ENCODE measurements at regions not wholly inside any gene's neighbourhood (a gene's known extent, or its start where the extent isn't known, plus 50 kb on each side); places are given as distances from the start of the nearest gene placed in this dataset.

GRCh38 chr22:27216444-27216843 is 559.1 kb downstream of the MIAT start:
- no peaks in the 10 kb centered on the region for H3K9me3 ChIP-seq
- intact Hi-C loops (cut with DNase I), result no loop called here
- TF ChIP-seq CTCF (IDR thresholded peaks at IDR 0.05) (no peak), POLR2A (IDR thresholded peaks at IDR 0.05) (no peak), POLR2AphosphoS5 (IDR thresholded peaks at IDR 0.05; ENCODE audit: insufficient read depth in 1 of 2, low read depth in 1 of 2) (no peak)
- H3K36me3 ChIP-seq, result no peaks in the 10 kb centered on the region
- H3K4me1 ChIP-seq, result peaks cover 21% of the 10 kb centered on the region
- H3K27me3 ChIP-seq, result no peaks in the 10 kb centered on the region
- DNase-seq (ENCODE audit: extremely low spot score in 2 of 2), result no peak
- no peak overlapping the region for H3K27ac ChIP-seq
- no peak overlapping the region for H3K4me3 ChIP-seq

GRCh38 chr22:27217154-27217553 is 559.8 kb downstream of the MIAT start:
- Histone ChIP-seq H3K27ac (no peak overlapping the region), H3K27me3 (no peaks in the 10 kb centered on the region), H3K4me1 (peaks cover 21% of the 10 kb centered on the region), H3K9me3 (no peaks in the 10 kb centered on the region), H3K36me3 (no peaks in the 10 kb centered on the region), H3K4me3 (no peak overlapping the region)
- TF ChIP-seq POLR2A (IDR thresholded peaks at IDR 0.05) (no peak), CTCF (IDR thresholded peaks at IDR 0.05) (no peak), POLR2AphosphoS5 (IDR thresholded peaks at IDR 0.05; ENCODE audit: insufficient read depth in 1 of 2, low read depth in 1 of 2) (no peak)
- intact Hi-C loops (cut with DNase I), result no loop called here
- no peak for DNase-seq (ENCODE audit: extremely low spot score in 2 of 2)

GRCh38 chr22:27218012-27218920 is 560.9 kb downstream of the MIAT start:
- Histone ChIP-seq H3K9me3 (peaks cover 2% of the 10 kb centered on the region), H3K4me3 (no peak overlapping the region), H3K27ac (peak overlapping the region; percentile 39), H3K4me1 (peaks cover 15% of the 10 kb centered on the region), H3K27me3 (no peaks in the 10 kb centered on the region), H3K36me3 (no peaks in the 10 kb centered on the region)
- TF ChIP-seq POLR2AphosphoS5 (IDR thresholded peaks at IDR 0.05; ENCODE audit: insufficient read depth in 1 of 2, low read depth in 1 of 2) (no peak), POLR2A (IDR thresholded peaks at IDR 0.05) (no peak), CTCF (IDR thresholded peaks at IDR 0.05) (no peak)
- intact Hi-C loops (cut with DNase I), result no loop called here
- no peak for DNase-seq (ENCODE audit: extremely low spot score in 2 of 2)

- intact Hi-C loops (cut with DNase I), result no loop called here
- TF ChIP-seq POLR2A (IDR thresholded peaks at IDR 0.05), result no peak
- TF ChIP-seq CTCF (IDR thresholded peaks at IDR 0.05), result no peak
- TF ChIP-seq POLR2AphosphoS5 (IDR thresholded peaks at IDR 0.05; ENCODE audit: insufficient read depth in 1 of 2, low read depth in 1 of 2), result no peak
Observed at GRCh38 chr22:27219036-27219435, 561.6 kb downstream of the MIAT start.

GRCh38 chr22:27220339-27220738 is 563.0 kb downstream of the MIAT start:
- Histone ChIP-seq H3K9me3 (peaks cover 3% of the 10 kb centered on the region), H3K36me3 (no peaks in the 10 kb centered on the region), H3K27ac (peak overlapping the region; percentile 15), H3K4me1 (peaks cover 10% of the 10 kb centered on the region), H3K4me3 (no peak overlapping the region), H3K27me3 (no peaks in the 10 kb centered on the region)
- TF ChIP-seq POLR2A (IDR thresholded peaks at IDR 0.05) (no peak), POLR2AphosphoS5 (IDR thresholded peaks at IDR 0.05; ENCODE audit: insufficient read depth in 1 of 2, low read depth in 1 of 2) (peak in 1 of 2 donors; percentile 12)
- DNase-seq (ENCODE audit: extremely low spot score in 2 of 2), result no peak
- intact Hi-C loops (cut with DNase I), result no loop called here

More at GRCh38 chr22:27219036-27219435, 561.6 kb downstream of the MIAT start:
- peaks cover 3% of the 10 kb centered on the region for H3K9me3 ChIP-seq
- peak overlapping the region; percentile 39 for H3K27ac ChIP-seq
- H3K4me1 ChIP-seq, result peaks cover 15% of the 10 kb centered on the region
- H3K4me3 ChIP-seq, result no peak overlapping the region
- H3K36me3 ChIP-seq, result no peaks in the 10 kb centered on the region
- no peaks in the 10 kb centered on the region for H3K27me3 ChIP-seq
- DNase-seq (ENCODE audit: extremely low spot score in 2 of 2), result no peak

Data from vagina (tissue), 2 donors.